ENCODE measurements at regions not wholly inside any gene's neighbourhood (a gene's known extent, or its start where the extent isn't known, plus 50 kb on each side); places are given as distances from the start of the nearest gene placed in this dataset.

GRCh38 chr2:9694661-9695234 lies 64.0 kb upstream of the YWHAQ start:
- TF ChIP-seq REST (IDR thresholded peaks at IDR 0.05; ENCODE audit: insufficient read depth in 1 of 2, low read depth in 2 of 2, low read length in 1 of 2), result no peak
- TF ChIP-seq TCF7L2 (IDR thresholded peaks at IDR 0.05; ENCODE audit: low read depth, low read length), result no peak
- TF ChIP-seq CTCF (IDR thresholded peaks at IDR 0.05), result no peak
- no peak for TF ChIP-seq SIN3A (IDR thresholded peaks at IDR 0.05; ENCODE audit: borderline replicate concordance, insufficient read depth, low read depth, low read length)
- no peak for TF ChIP-seq POLR2AphosphoS5 (IDR thresholded peaks at IDR 0.05; ENCODE audit: low read depth, low read length)

All from Panc1 (cell line).